HEK293 (cell line): ENCODE measurements at regions not wholly inside any gene's neighbourhood (a gene's known extent, or its start where the extent isn't known, plus 50 kb on each side); places are given as distances from the start of the nearest gene placed in this dataset.

Source experiments
- CTCF ChIP-seq: fragments of 450-650 bp; formaldehyde crosslinking; IDR thresholded peaks from 2 replicates; pipeline ENCODE4 v1.5.1; 2016; ENCODE audit warnings: missing biosample characterization, missing genetic modification characterization
- MYNN ChIP-seq: fragments of 450-650 bp; formaldehyde crosslinking; IDR thresholded peaks from 2 replicates; pipeline ENCODE4 v1.5.1; 2016; ENCODE audit warnings: missing biosample characterization, missing genetic modification characterization, borderline replicate concordance
- RBAK ChIP-seq: fragments of 450-650 bp; formaldehyde crosslinking; IDR thresholded peaks from 2 replicates; pipeline ENCODE4 v1.5.1; 2016; ENCODE audit warnings: missing biosample characterization, missing genetic modification characterization
- REST ChIP-seq: fragments of 450-650 bp; formaldehyde crosslinking; IDR thresholded peaks from 2 replicates; pipeline ENCODE4 v1.5.1; 2016; ENCODE audit warnings: missing biosample characterization, missing genetic modification characterization
- SP2 ChIP-seq: fragments of 450-650 bp; formaldehyde crosslinking; IDR thresholded peaks from 2 replicates; pipeline ENCODE4 v1.5.1; 2016; ENCODE audit warnings: missing biosample characterization, missing genetic modification characterization
- TRIM28 ChIP-seq: IDR thresholded peaks from 2 replicates; pipeline ENCODE4 v1.6.1; 2011; ENCODE audit warnings: low read length, control low read depth, borderline replicate concordance
- YY1 ChIP-seq: fragments of 450-650 bp; formaldehyde crosslinking; IDR thresholded peaks from 2 replicates; pipeline ENCODE4 v1.5.1; 2018; ENCODE audit warnings: missing biosample characterization, missing genetic modification characterization
- ZBTB8A ChIP-seq: fragments of 450-650 bp; formaldehyde crosslinking; IDR thresholded peaks from 2 replicates; pipeline ENCODE4 v1.5.1; 2016; ENCODE audit warnings: missing biosample characterization, missing genetic modification characterization
- ZNF138 ChIP-seq: fragments of 450-650 bp; formaldehyde crosslinking; IDR thresholded peaks from 2 replicates; pipeline ENCODE4 v1.5.1; 2016; ENCODE audit warnings: missing biosample characterization, missing genetic modification characterization, borderline replicate concordance
- ZNF24 ChIP-seq: fragments of 450-650 bp; formaldehyde crosslinking; IDR thresholded peaks from 2 replicates; pipeline ENCODE4 v1.5.1; 2016; ENCODE audit warnings: missing biosample characterization, missing genetic modification characterization
- ZNF510 ChIP-seq: fragments of 450-650 bp; formaldehyde crosslinking; IDR thresholded peaks from 2 replicates; pipeline ENCODE4 v1.5.1; 2018; ENCODE audit warnings: mild to moderate bottlenecking, missing genetic modification characterization, missing biosample characterization; ENCODE audit not compliant: insufficient replicate concordance
- ZNF843 ChIP-seq: fragments of 450-650 bp; formaldehyde crosslinking; IDR thresholded peaks from 2 replicates; pipeline ENCODE4 v1.5.1; 2016; ENCODE audit warnings: missing biosample characterization, missing genetic modification characterization

- no peak for TF ChIP-seq CTCF (tag by site-specific recombination)
- TF ChIP-seq SP2, result no peak
- TF ChIP-seq YY1 (tag by site-specific recombination), result no peak
- no peak for TF ChIP-seq TRIM28
- no peak for TF ChIP-seq ZNF24 (tag by site-specific recombination)
- TF ChIP-seq RBAK (tag by site-specific recombination), result no peak
- TF ChIP-seq ZNF510 (tag by site-specific recombination), result no peak
- TF ChIP-seq REST (tag by site-specific recombination), result no peak
- no peak for TF ChIP-seq ZBTB8A (tag by site-specific recombination)
- TF ChIP-seq ZNF843 (tag by site-specific recombination), result no peak
- no peak for TF ChIP-seq ZNF138
- no peak for TF ChIP-seq MYNN (tag by site-specific recombination)
Measured at GRCh38 chr11:101254037-101254436, 124.4 kb upstream of the PGR start.
